ENCODE measurements at regions not wholly inside any gene's neighbourhood (a gene's known extent, or its start where the extent isn't known, plus 50 kb on each side); places are given as distances from the start of the nearest gene placed in this dataset.

GRCh38 chr3:115487968-115488367, 135.3 kb upstream of the GAP43 start:
- TF ChIP-seq CTCF (IDR thresholded peaks at IDR 0.05) (no peak), POLR2A (IDR thresholded peaks at IDR 0.05) (no peak)

All from esophagus squamous epithelium (tissue), 4 donors.